AG04449 (cell line): ENCODE measurements at regions not wholly inside any gene's neighbourhood (a gene's known extent, or its start where the extent isn't known, plus 50 kb on each side); places are given as distances from the start of the nearest gene placed in this dataset.
"Not testable (repeated sequence)": the region's sequence is repeated elsewhere in the genome, so short reads cannot be mapped to it uniquely, and the experiment has no call there.

ENCODE experiments used
- CTCF ChIA-PET: fragments of 350-600 bp; formaldehyde crosslinking; extraction: SDS; loops from one replicate; lab custom pipeline; 2021; ENCODE audit warnings: antibody characterized with exemption; lab: Yijun Ruan, JAX
- POLR2A ChIA-PET: fragments of 400-600, 350-600 bp; formaldehyde crosslinking; extraction: SDS; loops from one replicate; lab custom pipeline; 2020; ENCODE audit warnings: antibody characterized with exemption, inconsistent platforms; lab: Yijun Ruan, JAX
- DNase-seq: peaks from one replicate; pipeline ENCODE4 v3.0.0-alpha.2; 2010; ENCODE audit warnings: low read depth, low spot score
- H3K4me3 ChIP-seq: 2 replicates; pipeline ENCODE4 v1.5.1; 2011; ENCODE audit warnings: low read depth, mild to moderate bottlenecking, control low read depth, low read length
- TF ChIP-seq, protein P1 (sequence below): IDR thresholded peaks from one replicate; pipeline ENCODE4 v1.5.1; 2011; ENCODE audit warnings: mild to moderate bottlenecking, moderate library complexity, low read length, control low read depth, inconsistent platforms; ENCODE audit not compliant: insufficient read depth; ENCODE audit errors: missing control alignments

- no peak overlapping the region for H3K4me3 ChIP-seq
- ChIA-PET POLR2A (no interaction called here), CTCF (no interaction called here)
- DNase-seq: no peak
- TF ChIP-seq, protein P1, sequence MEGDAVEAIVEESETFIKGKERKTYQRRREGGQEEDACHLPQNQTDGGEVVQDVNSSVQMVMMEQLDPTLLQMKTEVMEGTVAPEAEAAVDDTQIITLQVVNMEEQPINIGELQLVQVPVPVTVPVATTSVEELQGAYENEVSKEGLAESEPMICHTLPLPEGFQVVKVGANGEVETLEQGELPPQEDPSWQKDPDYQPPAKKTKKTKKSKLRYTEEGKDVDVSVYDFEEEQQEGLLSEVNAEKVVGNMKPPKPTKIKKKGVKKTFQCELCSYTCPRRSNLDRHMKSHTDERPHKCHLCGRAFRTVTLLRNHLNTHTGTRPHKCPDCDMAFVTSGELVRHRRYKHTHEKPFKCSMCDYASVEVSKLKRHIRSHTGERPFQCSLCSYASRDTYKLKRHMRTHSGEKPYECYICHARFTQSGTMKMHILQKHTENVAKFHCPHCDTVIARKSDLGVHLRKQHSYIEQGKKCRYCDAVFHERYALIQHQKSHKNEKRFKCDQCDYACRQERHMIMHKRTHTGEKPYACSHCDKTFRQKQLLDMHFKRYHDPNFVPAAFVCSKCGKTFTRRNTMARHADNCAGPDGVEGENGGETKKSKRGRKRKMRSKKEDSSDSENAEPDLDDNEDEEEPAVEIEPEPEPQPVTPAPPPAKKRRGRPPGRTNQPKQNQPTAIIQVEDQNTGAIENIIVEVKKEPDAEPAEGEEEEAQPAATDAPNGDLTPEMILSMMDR: no peak
These were observed 795.1 kb upstream of the HS3ST5 start for GRCh38 chr6:115137910-115138309.

- ChIA-PET CTCF (no interaction called here), POLR2A (no interaction called here)
- TF ChIP-seq, protein P1: no peak
- no peak overlapping the region for H3K4me3 ChIP-seq
- DNase-seq: no peak
These were observed 791.0 kb upstream of the HS3ST5 start for GRCh38 chr6:115133790-115134189.

DNA sequence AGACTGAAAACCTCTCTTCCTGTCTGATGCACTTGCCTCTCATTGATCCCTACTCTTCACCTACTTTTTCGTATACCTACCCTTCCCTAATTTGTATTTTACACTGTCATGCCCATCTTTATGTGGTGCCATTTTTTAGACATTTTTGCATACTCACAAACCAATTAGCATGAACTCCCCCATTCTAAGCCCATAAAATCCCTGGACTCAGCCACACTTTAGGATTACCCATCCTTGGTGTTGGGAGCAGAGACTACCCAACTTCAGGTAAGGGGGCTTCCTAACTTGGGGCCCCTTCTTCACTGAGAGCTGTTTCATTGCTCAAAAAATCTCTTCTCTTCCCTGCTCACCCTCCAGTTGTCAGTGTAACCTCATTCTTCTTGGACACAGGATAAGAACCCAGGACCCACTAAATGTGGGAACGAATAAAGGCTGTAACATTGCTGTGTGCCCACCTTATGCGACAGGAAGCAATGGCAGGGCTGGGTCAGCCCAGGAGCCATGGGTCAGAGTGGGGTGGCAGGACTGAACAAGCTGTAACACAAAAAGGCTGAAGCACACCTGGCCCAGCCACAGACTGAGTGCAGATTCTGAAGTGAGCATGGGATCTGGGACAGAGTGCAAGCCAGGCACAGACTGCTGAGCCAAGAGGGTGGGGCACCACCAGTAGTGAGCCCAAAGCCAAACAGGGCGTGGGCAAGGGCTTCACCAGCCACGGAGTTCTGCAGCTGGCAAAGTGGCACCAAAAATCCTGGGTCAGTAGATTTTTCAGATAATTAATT, 789.1 kb upstream of the HS3ST5 start:
- CTCF ChIA-PET: no interaction called here
- no peak for DNase-seq
- TF ChIP-seq, protein P1: no peak
- H3K4me3 ChIP-seq: no peak overlapping the region
- POLR2A ChIA-PET: no interaction called here

DNA sequence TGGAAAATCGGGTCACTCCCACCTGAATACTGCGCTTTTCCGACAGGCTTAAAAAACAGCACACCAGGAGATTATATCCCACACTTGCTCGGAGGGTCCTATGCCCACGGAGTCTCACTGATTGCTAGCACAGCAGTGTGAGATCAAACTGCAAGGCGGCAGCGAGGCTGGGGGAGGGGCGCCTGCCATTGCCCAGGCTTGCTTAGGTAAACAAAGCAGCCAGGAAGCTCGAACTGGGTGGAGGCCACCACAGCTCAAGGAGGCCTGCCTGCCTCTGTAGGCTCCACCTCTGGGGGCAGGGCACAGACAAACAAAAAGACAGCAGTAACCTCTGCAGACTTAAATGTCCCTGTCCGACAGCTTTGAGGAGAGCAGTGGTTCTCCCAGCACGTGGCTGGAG, 778.7 kb upstream of the HS3ST5 start:
- CTCF ChIA-PET, POLR2A ChIA-PET, DNase-seq, H3K4me3 ChIP-seq: not testable (repeated sequence)

GRCh38 chr6:115120391-115120790, 777.6 kb upstream of the HS3ST5 start:
- DNase-seq: no peak
- ChIA-PET POLR2A (no interaction called here), CTCF (no interaction called here)
- no peak overlapping the region for H3K4me3 ChIP-seq
- TF ChIP-seq, protein P1: no peak

DNA sequence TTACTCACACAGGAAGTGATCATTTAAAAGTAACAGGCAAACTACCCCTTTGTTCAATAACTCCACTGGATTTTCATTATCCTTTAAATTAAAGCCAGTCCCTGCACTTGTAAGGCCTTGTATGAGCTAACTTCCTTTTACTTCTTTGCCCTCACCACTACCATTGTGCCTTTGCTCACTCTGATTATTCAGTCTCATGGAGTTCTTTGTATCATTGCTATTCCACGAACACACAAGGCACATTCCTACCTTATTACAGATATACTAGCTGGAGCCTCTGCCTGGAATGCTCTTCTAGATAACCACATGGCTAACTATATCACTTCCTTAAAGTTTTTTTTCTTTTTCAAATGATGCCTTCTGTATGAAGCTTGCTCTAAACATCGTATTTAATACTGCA, 748.6 kb upstream of the HS3ST5 start:
- CTCF ChIA-PET: no interaction called here
- POLR2A ChIA-PET: no interaction called here

More for the DNA sequence above, 748.6 kb upstream of the HS3ST5 start:
- no peak for DNase-seq
- TF ChIP-seq, protein P1: no peak
- H3K4me3 ChIP-seq: no peak overlapping the region
